Upper lobe of left lung (tissue), 4 donors: ENCODE measurements at regions not wholly inside any gene's neighbourhood (a gene's known extent, or its start where the extent isn't known, plus 50 kb on each side); places are given as distances from the start of the nearest gene placed in this dataset.

Source experiments
- POLR2A ChIP-seq, 4 donors: fragments of 450-650 bp; IDR thresholded peaks; one replicate each; pipeline ENCODE4 v1.5.1; 2016 to 2017; ENCODE audit warnings: antibody characterized with exemption in 4 of 4, mild to moderate bottlenecking in 2 of 4
- TF ChIP-seq, protein P1 (sequence below), 6 experiments: fragments of 450-650 bp in 4 of 6; fragments of 200-600 bp in 2 of 6; sonication (generic) in 2 of 6; IDR thresholded peaks; one replicate each; pipeline ENCODE4 v1.5.1; 2016 to 2019; ENCODE audit warnings: antibody characterized with exemption in 6 of 6

- TF ChIP-seq POLR2A (IDR thresholded peaks at IDR 0.05): no peak
- TF ChIP-seq, protein P1, sequence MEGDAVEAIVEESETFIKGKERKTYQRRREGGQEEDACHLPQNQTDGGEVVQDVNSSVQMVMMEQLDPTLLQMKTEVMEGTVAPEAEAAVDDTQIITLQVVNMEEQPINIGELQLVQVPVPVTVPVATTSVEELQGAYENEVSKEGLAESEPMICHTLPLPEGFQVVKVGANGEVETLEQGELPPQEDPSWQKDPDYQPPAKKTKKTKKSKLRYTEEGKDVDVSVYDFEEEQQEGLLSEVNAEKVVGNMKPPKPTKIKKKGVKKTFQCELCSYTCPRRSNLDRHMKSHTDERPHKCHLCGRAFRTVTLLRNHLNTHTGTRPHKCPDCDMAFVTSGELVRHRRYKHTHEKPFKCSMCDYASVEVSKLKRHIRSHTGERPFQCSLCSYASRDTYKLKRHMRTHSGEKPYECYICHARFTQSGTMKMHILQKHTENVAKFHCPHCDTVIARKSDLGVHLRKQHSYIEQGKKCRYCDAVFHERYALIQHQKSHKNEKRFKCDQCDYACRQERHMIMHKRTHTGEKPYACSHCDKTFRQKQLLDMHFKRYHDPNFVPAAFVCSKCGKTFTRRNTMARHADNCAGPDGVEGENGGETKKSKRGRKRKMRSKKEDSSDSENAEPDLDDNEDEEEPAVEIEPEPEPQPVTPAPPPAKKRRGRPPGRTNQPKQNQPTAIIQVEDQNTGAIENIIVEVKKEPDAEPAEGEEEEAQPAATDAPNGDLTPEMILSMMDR (IDR thresholded peaks at IDR 0.05): no peak
Observed at GRCh38 chr1:58035523-58035922, 511.0 kb downstream of the OMA1 start.
